Right lobe of liver (tissue), 6 donors: ENCODE measurements at regions not wholly inside any gene's neighbourhood (a gene's known extent, or its start where the extent isn't known, plus 50 kb on each side); places are given as distances from the start of the nearest gene placed in this dataset.

Experiments used
- ATAC-seq, 4 donors: fragments of 200-7000 bp; cut with Tn5 transposase; one replicate each; pipeline ENCODE4 v1.9.1; 2020; ENCODE audit warnings: mild to moderate bottlenecking in 4 of 4, moderate library complexity in 4 of 4
- DNase-seq, 3 donors: peaks; one replicate each; pipeline ENCODE4 v3.0.0-alpha.2; 2020
- H3K27ac ChIP-seq, 3 donors: fragments of 200-600 bp; one replicate each; pipeline ENCODE4 v1.8.0; 2022
- H3K27me3 ChIP-seq, 2 donors: fragments of 200-600 bp; one replicate each; pipeline ENCODE4 v1.8.0; 2022
- H3K36me3 ChIP-seq, 4 donors: fragments of 200-600 bp; sonication (generic) in 1 of 4; one replicate each; pipeline versions ENCODE4 v1.5.1 to v1.8.0; 2017 to 2022; ENCODE audit warnings: control low read depth in 1 of 4
- H3K4me1 ChIP-seq, 4 donors: fragments of 200-600 bp; sonication (generic) in 1 of 4; one replicate each; pipeline versions ENCODE4 v1.5.1 to v1.8.0; 2017 to 2022; ENCODE audit warnings: control low read depth in 1 of 4
- H3K4me3 ChIP-seq, 3 donors: fragments of 200-600 bp; one replicate each; pipeline ENCODE4 v1.8.0; 2022
- H3K9me3 ChIP-seq, 4 donors: fragments of 200-600 bp; sonication (generic) in 1 of 4; one replicate each; pipeline versions ENCODE4 v1.5.1 to v1.8.0; 2017 to 2022; ENCODE audit warnings: control low read depth in 1 of 4
- POLR2A ChIP-seq: fragments of 450-650 bp; IDR thresholded peaks from one replicate; pipeline ENCODE4 v1.6.1; 2017; ENCODE audit warnings: antibody characterized with exemption, mild to moderate bottlenecking
- WGBS: methylation state at CpG from one replicate; pipeline ENCODE4 v1.1.6; 2018; ENCODE audit warnings: low coverage, low lambda C conversion rate; ENCODE audit not compliant: insufficient coverage; ENCODE audit errors: missing lambda C conversion rate; 5-methylcytosine and 5-hydroxymethylcytosine counted together
- intact Hi-C, 2 donors: fragments of 100-400 bp; cut with DNase I; formaldehyde crosslinking; loops; one replicate each; pipeline versions ENCODE4 v1.11.2 to v1.14.1; 2022
- TF ChIP-seq, protein P1 (sequence below), 4 donors: fragments of 200-600 bp in 3 of 4; fragments of 450-650 bp in 1 of 4; IDR thresholded peaks; one replicate each; pipeline versions ENCODE4 v1.5.1 to v1.8.0; 2016 to 2022; ENCODE audit warnings: antibody characterized with exemption in 4 of 4, mild to moderate bottlenecking in 2 of 4
- donor health status: DM: no; HTN: yes; CAD: no.
- donor health status: DM: no; HTN: no; CAD: no.
- donor health status: DM: no; HTN: no; CAD: no.
- donor health status: DM: no; HTN: yes; CAD: no.
- donor health status: DM: no; HTN: yes; CAD: no.

- no peaks in the 10 kb centered on the region for H3K9me3 ChIP-seq
- TF ChIP-seq POLR2A, result no peak
- TF ChIP-seq, protein P1, sequence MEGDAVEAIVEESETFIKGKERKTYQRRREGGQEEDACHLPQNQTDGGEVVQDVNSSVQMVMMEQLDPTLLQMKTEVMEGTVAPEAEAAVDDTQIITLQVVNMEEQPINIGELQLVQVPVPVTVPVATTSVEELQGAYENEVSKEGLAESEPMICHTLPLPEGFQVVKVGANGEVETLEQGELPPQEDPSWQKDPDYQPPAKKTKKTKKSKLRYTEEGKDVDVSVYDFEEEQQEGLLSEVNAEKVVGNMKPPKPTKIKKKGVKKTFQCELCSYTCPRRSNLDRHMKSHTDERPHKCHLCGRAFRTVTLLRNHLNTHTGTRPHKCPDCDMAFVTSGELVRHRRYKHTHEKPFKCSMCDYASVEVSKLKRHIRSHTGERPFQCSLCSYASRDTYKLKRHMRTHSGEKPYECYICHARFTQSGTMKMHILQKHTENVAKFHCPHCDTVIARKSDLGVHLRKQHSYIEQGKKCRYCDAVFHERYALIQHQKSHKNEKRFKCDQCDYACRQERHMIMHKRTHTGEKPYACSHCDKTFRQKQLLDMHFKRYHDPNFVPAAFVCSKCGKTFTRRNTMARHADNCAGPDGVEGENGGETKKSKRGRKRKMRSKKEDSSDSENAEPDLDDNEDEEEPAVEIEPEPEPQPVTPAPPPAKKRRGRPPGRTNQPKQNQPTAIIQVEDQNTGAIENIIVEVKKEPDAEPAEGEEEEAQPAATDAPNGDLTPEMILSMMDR (IDR thresholded peaks at IDR 0.05), result no peak
- H3K4me1 ChIP-seq, result peaks cover 0 to 10% (median 0%) of the 10 kb centered on the region in 4 donors
- no peak overlapping the region for H3K27ac ChIP-seq
- 77% methylated on average over 2 of the region's 3 CpGs for WGBS
- no peak for ATAC-seq
- no peaks in the 10 kb centered on the region for H3K27me3 ChIP-seq
- intact Hi-C loops, result no loop called here
- H3K36me3 ChIP-seq, result no peaks in the 10 kb centered on the region
- no peak for DNase-seq
- no peak overlapping the region for H3K4me3 ChIP-seq
Observed at GRCh38 chr3:40828741-40829415, 304.1 kb downstream of the ZNF621 start.

DNA sequence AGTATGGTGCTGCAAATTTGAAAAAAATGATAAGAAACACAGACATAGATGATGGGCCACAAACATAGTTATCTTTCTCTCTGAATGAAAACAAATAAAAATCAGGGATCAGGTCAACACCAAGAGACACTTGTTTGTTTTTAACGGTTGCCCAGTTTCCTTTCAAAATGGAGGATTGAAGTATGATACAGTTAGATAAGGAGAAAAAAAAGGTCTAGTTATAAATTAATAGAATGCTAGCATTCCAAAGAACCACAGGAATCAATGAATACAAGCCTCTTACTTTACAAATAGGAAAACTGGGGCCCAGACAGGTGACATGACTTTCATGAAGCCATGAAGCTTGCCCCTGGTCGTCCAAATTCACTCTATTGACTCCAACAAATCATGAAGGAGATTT, 305.1 kb downstream of the ZNF621 start:
- no peak overlapping the region for H3K27ac ChIP-seq
- intact Hi-C loops, result no loop called here
- peaks cover 0 to 10% (median 0%) of the 10 kb centered on the region in 4 donors for H3K4me1 ChIP-seq
- ATAC-seq, result peak in 3 of 4 donors; percentile 20 to 77 (median 74)
- TF ChIP-seq, protein P1 (IDR thresholded peaks at IDR 0.05), result no peak
- no peak for TF ChIP-seq POLR2A
- no peaks in the 10 kb centered on the region for H3K36me3 ChIP-seq
- WGBS, result 22% methylated on average over 2 of the region's 2 CpGs
- no peaks in the 10 kb centered on the region for H3K27me3 ChIP-seq
- H3K9me3 ChIP-seq, result no peaks in the 10 kb centered on the region
- no peak overlapping the region for H3K4me3 ChIP-seq
- DNase-seq, result no peak

- no peak overlapping the region for H3K27ac ChIP-seq
- WGBS, result no CpG with 5 or more reads among the region's 2 CpGs
- ATAC-seq, result no peak
- DNase-seq, result no peak
- H3K4me1 ChIP-seq, result no peaks in the 10 kb centered on the region
- TF ChIP-seq, protein P1 (IDR thresholded peaks at IDR 0.05), result no peak
- no peak for TF ChIP-seq POLR2A
- intact Hi-C loops, result no loop called here
- no peaks in the 10 kb centered on the region for H3K27me3 ChIP-seq
- no peak overlapping the region for H3K4me3 ChIP-seq
- H3K9me3 ChIP-seq, result no peaks in the 10 kb centered on the region
- H3K36me3 ChIP-seq, result no peaks in the 10 kb centered on the region
Observed at GRCh38 chr3:40837300-40837699, 312.5 kb downstream of the ZNF621 start.

- no peak for DNase-seq
- ATAC-seq, result no peak
- H3K4me1 ChIP-seq, result no peaks in the 10 kb centered on the region
- H3K27ac ChIP-seq, result no peak overlapping the region
- no peak overlapping the region for H3K4me3 ChIP-seq
- 78% methylated on average over 1 of the region's 1 CpG for WGBS
- no peak for TF ChIP-seq POLR2A
- TF ChIP-seq, protein P1 (IDR thresholded peaks at IDR 0.05), result no peak
- H3K9me3 ChIP-seq, result no peaks in the 10 kb centered on the region
- intact Hi-C loops, result no loop called here
- H3K36me3 ChIP-seq, result no peaks in the 10 kb centered on the region
- H3K27me3 ChIP-seq, result no peaks in the 10 kb centered on the region
Observed at GRCh38 chr3:40841131-40841530, 316.4 kb downstream of the ZNF621 start.
